Common myeloid progenitor, CD34-positive (primary cell): ENCODE measurements at regions not wholly inside any gene's neighbourhood (a gene's known extent, or its start where the extent isn't known, plus 50 kb on each side); places are given as distances from the start of the nearest gene placed in this dataset.
"Not testable (repeated sequence)": the region's sequence is repeated elsewhere in the genome, so short reads cannot be mapped to it uniquely, and the experiment has no call there.

Experiments used
- CTCF ChIA-PET: fragments of 350-600 bp; sonication (Branson Sonifier 250); formaldehyde crosslinking; loops from one replicate; lab custom pipeline; 2021; ENCODE audit warnings: antibody characterized with exemption; lab: Charles Lee
- POLR2A ChIA-PET: fragments of 350-600 bp; sonication (Branson Sonifier 250); formaldehyde crosslinking; loops from one replicate; lab custom pipeline; 2021; ENCODE audit warnings: antibody characterized with exemption; lab: Charles Lee
- DNase-seq, 3 donors: peaks; one replicate each; pipeline versions ENCODE4 v3.0.0 to v3.0.0-alpha.2; 2013
- H3K27ac ChIP-seq, 2 experiments: 1 replicate in 1 of 2; 2 replicates in 1 of 2; pipeline ENCODE4 v1.7.0; 2013; ENCODE audit warnings: inconsistent platforms in 2 of 2, low read length in 2 of 2, mild to moderate bottlenecking in 2 of 2, low read depth in 1 of 2, moderate library complexity in 1 of 2; ENCODE audit not compliant: severe bottlenecking in 2 of 2, insufficient read depth in 1 of 2, poor library complexity in 1 of 2
- H3K27me3 ChIP-seq, 5 experiments: replicated peaks in 2 of 5; 1 replicate in 3 of 5; 2 replicates in 2 of 5; pipeline versions ENCODE4 v1.6.1 to v1.7.0; 2013; ENCODE audit warnings: low read length in 4 of 5, mild to moderate bottlenecking in 2 of 5, moderate library complexity in 2 of 5, inconsistent platforms in 1 of 5; ENCODE audit not compliant: insufficient read depth in 5 of 5, control insufficient read depth in 4 of 5
- H3K36me3 ChIP-seq, 4 experiments: 1 replicate in 2 of 4; 2 replicates in 2 of 4; pipeline versions ENCODE4 v1.6.1 to v1.7.0; 2013; ENCODE audit warnings: low read length in 3 of 4, control low read depth in 1 of 4, mild to moderate bottlenecking in 1 of 4; ENCODE audit not compliant: control insufficient read depth in 4 of 4, insufficient read depth in 4 of 4
- H3K4me1 ChIP-seq, 4 experiments: 1 replicate in 3 of 4; 2 replicates in 1 of 4; pipeline versions ENCODE4 v1.6.1 to v1.7.1; 2013; ENCODE audit warnings: low read length in 3 of 4, mild to moderate bottlenecking in 3 of 4, control low read depth in 1 of 4, inconsistent platforms in 1 of 4, moderate library complexity in 1 of 4; ENCODE audit not compliant: control insufficient read depth in 4 of 4, insufficient read depth in 4 of 4; ENCODE audit errors: control extremely low read depth in 1 of 4
- H3K4me3 ChIP-seq, 7 experiments: 1 replicate in 4 of 7; 2 replicates in 3 of 7; pipeline versions ENCODE4 v1.5.1 to v1.7.0; 2013; ENCODE audit warnings: mild to moderate bottlenecking in 7 of 7, low read length in 6 of 7, moderate library complexity in 6 of 7, inconsistent platforms in 2 of 7, low read depth in 2 of 7, control low read depth in 1 of 7; ENCODE audit not compliant: insufficient read depth in 4 of 7, control insufficient read depth in 1 of 7; ENCODE audit errors: extremely low read depth in 1 of 7
- H3K9me3 ChIP-seq, 5 experiments: 1 replicate in 4 of 5; 2 replicates in 1 of 5; pipeline versions ENCODE4 v1.6.1 to v1.7.1; 2013; ENCODE audit warnings: low read length in 4 of 5, mild to moderate bottlenecking in 2 of 5, inconsistent platforms in 1 of 5, low read depth in 1 of 5, moderate library complexity in 1 of 5; ENCODE audit not compliant: control insufficient read depth in 4 of 5, insufficient read depth in 2 of 5; ENCODE audit errors: control extremely low read depth in 1 of 5
- WGBS: methylation state at CpG from one replicate; pipeline ENCODE4 v1.1.5; 2013; ENCODE audit not compliant: insufficient coverage; 5-methylcytosine and 5-hydroxymethylcytosine counted together

DNA sequence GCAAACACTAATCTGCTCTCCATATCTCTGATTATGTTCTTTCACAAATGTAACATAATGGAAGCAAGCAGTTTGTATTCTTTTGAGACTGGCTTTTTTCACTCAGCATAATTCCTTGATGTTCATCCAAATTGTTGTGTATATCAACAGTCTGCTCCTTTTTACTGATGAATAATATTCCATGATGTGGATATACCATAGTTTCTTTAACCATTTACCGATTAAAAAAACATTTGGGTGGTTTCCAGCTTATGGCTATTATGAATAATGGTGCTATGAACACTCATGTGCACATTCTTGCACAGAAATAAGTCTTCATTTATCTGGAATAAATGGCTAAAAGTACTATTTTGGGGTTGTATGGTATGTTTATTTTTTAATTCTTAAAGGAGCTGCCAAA, 708.9 kb downstream of the RFPL4B start:
- H3K4me1 ChIP-seq = peaks cover 0 to 2% (median 0%) of the 10 kb centered on the region in 4 experiments
- WGBS = no CpG with 5 or more reads among the region's 1 CpG
- no peak for DNase-seq
- POLR2A ChIA-PET = no interaction called here
- no peak overlapping the region for H3K27ac ChIP-seq
- H3K27me3 ChIP-seq = no peaks in the 10 kb centered on the region
- H3K36me3 ChIP-seq = no peaks in the 10 kb centered on the region
- CTCF ChIA-PET = no interaction called here
- H3K9me3 ChIP-seq = peaks cover 0 to 3% (median 0%) of the 10 kb centered on the region in 5 experiments
- H3K4me3 ChIP-seq = no peak overlapping the region

DNA sequence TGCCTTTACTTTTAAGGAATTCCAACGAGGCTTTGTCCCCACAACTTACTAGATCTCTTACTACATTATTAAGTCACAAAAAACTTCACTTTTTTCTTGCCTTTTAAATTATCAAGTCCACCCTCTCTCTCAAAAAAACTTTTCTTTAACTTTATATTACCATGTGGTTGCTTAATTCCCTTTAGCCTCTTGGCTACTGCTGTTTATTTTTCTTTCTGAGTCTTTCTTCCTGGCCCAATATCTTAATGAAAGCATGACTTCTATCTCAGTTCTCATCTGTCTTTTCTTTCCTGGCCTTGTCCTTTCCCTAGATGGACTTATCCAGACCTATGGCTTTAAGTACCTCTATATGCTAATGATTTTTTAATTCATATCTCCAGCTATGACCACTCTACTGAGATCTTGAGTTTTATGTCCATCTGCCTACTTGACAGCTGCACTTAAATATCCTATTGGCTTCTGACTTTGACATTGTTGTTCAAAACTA, 710.5 kb downstream of the RFPL4B start:
- Histone ChIP-seq H3K4me3 (no peak overlapping the region), H3K27me3 (no peaks in the 10 kb centered on the region), H3K27ac (no peak overlapping the region), H3K36me3 (no peaks in the 10 kb centered on the region), H3K4me1 (no peaks in the 10 kb centered on the region), H3K9me3 (peaks cover 0 to 3% (median 0%) of the 10 kb centered on the region in 5 experiments)
- POLR2A ChIA-PET = no interaction called here
- DNase-seq = no peak
- CTCF ChIA-PET = no interaction called here
- WGBS = 63% methylated on average over 1 of the region's 1 CpG

DNA sequence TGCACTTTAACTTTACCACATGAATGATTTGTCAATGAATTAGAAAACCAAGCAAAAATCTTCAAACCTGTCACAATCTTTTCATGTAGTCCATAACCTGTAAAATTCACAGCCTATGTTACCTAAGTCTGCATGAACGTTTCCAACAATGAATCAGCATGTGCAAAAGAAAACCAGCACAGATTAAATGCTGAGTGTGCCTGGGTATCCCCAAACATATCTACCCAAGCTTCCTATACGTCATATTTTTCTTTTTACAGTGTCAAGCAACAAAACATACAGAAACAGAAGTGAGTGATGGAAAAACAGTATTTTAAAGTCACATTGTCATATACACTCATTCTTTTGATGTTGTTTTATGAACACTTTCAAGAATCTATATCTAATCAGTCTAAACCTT, 713.5 kb downstream of the RFPL4B start:
- H3K36me3 ChIP-seq = no peaks in the 10 kb centered on the region
- ChIA-PET CTCF (interaction anchor here (0.9 kb wide), 1 partner anchor 13 kb away, joined by 3 read pairs; no protein-coding TSS in a partner anchor), POLR2A (interaction anchor here (0.7 kb wide), 1 partner anchor 13 kb away, joined by 3 read pairs; no protein-coding TSS in a partner anchor)
- peaks cover 0 to under 1% (median 0%) of the 10 kb centered on the region in 4 experiments for H3K4me1 ChIP-seq
- H3K9me3 ChIP-seq = peaks cover 0 to 2% (median 0%) of the 10 kb centered on the region in 5 experiments
- peak in 2 of 3 donors; percentile 51 to 68 for DNase-seq
- H3K27me3 ChIP-seq = no peaks in the 10 kb centered on the region
- no peak overlapping the region for H3K4me3 ChIP-seq
- 10% methylated on average over 1 of the region's 2 CpGs for WGBS
- H3K27ac ChIP-seq = no peak overlapping the region

DNA sequence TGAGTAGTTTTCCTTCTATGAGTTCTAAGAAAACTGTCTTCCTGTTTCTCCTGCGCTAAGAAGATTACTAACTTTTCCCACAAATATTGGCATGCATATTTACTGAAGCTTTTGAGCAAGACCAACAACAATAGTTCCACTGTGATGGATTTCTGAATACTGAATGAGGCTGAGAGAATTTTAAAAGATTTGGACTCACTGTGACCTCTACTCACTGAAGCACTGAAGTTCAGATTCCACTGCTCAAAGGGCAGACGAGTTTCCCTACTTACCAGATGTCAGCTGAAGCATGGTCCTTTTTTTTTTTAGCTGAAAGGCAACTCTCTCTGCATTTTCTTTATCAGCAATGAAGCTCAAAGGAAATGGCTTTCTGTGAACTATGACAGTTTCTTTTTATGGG, 718.5 kb downstream of the RFPL4B start:
- H3K27ac ChIP-seq = no peak overlapping the region
- no peak for DNase-seq

DNA sequence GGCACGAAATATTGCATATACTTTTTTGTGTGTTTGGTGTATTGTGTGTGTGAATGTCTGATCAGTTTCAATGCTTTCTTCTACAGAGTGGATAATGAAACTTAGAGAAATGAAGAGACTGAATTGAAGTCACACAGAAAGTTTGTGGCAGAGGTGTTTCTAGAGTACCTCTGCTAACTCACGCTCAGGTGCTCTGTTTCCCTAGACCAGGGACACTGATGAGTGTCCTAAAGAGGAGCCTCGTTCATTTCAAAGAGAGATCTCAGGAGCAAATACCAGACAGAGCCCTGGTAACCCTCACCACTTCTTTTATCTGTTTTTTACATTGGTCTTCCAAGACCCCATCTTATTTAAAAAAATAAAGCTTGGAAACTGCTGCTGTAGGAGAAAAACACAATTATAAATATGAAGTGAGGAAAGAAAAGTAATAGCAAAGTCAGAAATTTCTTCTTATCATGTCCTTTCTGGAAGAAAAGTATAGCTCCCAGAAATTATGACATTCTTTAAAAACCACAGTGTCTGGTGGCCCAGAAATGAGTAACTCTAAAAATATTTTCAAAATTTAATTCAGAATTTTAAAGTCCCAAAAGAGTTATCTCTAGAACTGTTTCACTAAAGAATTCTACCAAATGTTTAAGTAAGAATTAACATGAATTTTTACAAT, 720.6 kb downstream of the RFPL4B start:
- DNase-seq = no peak
- Histone ChIP-seq H3K36me3 (no peaks in the 10 kb centered on the region), H3K4me1 (peaks cover 0 to 2% (median 0%) of the 10 kb centered on the region in 4 experiments), H3K9me3 (no peaks in the 10 kb centered on the region), H3K27ac (no peak overlapping the region), H3K27me3 (no peaks in the 10 kb centered on the region), H3K4me3 (no peak overlapping the region)
- WGBS = 100% methylated on average over 1 of the region's 3 CpGs
- ChIA-PET CTCF (no interaction called here), POLR2A (no interaction called here)

More for the DNA sequence above, 718.5 kb downstream of the RFPL4B start:
- ChIA-PET POLR2A (no interaction called here), CTCF (no interaction called here)
- peaks cover 0 to 2% (median 0%) of the 10 kb centered on the region in 4 experiments for H3K4me1 ChIP-seq
- no peaks in the 10 kb centered on the region for H3K36me3 ChIP-seq
- H3K9me3 ChIP-seq = no peaks in the 10 kb centered on the region
- H3K4me3 ChIP-seq = no peak overlapping the region
- H3K27me3 ChIP-seq = no peaks in the 10 kb centered on the region
- 25% methylated on average over 1 of the region's 2 CpGs for WGBS

DNA sequence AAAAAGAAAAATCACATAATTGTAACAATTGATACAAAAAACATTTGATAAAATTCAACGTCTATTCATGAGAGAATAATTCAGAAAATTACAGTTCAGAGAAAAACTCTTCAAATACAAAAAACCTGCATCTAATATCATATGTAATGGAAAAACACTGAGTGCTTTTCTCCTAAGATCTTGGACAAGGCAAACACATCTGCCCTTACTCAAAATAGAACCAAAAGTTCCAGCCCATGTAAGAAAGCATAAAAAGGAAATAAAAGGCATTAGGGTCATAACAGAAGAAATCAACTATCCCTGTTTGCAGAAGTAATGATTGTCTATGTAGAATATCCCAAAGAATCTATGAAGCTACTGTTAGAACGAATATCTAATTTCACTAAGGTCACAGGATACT, 721.4 kb downstream of the RFPL4B start:
- POLR2A ChIA-PET = no interaction called here
- no peak for DNase-seq
- H3K9me3 ChIP-seq = no peaks in the 10 kb centered on the region
- peaks cover 0 to 2% (median 0%) of the 10 kb centered on the region in 4 experiments for H3K4me1 ChIP-seq
- no peaks in the 10 kb centered on the region for H3K27me3 ChIP-seq
- H3K27ac ChIP-seq = no peak overlapping the region
- WGBS = no CpG with 5 or more reads among the region's 2 CpGs
- CTCF ChIA-PET = no interaction called here
- no peak overlapping the region for H3K4me3 ChIP-seq
- no peaks in the 10 kb centered on the region for H3K36me3 ChIP-seq

DNA sequence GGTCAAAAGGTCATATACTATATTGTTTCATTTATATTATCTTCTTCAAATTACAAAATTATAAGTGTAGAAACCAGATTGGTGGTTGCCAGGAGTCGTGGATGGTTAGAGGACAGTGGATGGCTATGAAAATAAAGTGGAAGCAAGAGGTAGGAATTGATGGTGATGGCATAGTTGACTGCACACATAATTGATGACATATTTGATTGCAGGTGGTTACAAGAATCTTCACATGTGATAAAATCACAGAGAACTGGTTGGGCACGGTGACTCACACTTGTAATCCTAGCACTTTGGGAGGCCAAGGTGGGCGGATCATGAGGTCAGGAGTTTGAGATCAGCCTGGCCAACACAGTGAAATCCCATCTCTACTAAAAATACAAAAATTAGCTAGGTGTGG, 723.6 kb downstream of the RFPL4B start:
- H3K4me1 ChIP-seq, H3K36me3 ChIP-seq, H3K27me3 ChIP-seq, DNase-seq, POLR2A ChIA-PET, H3K4me3 ChIP-seq, H3K27ac ChIP-seq, H3K9me3 ChIP-seq: not testable (repeated sequence)
- CTCF ChIA-PET = interaction anchor here (0.5 kb wide), 1 partner anchor 1607 kb away, joined by 3 read pairs; no protein-coding TSS in a partner anchor
- WGBS = 100% methylated on average over 2 of the region's 3 CpGs
